HepG2 (cell line): ENCODE measurements at regions not wholly inside any gene's neighbourhood (a gene's known extent, or its start where the extent isn't known, plus 50 kb on each side); places are given as distances from the start of the nearest gene placed in this dataset.

Experiments used
- SAP130 ChIP-seq: IDR thresholded peaks from 2 replicates; pipeline ENCODE4 v1.6.1; 2016; ENCODE audit warnings: low read depth
- ZFP37 ChIP-seq: sonication (generic); formaldehyde crosslinking; IDR thresholded peaks from 2 replicates; pipeline ENCODE4 v1.4.0; 2020; ENCODE audit warnings: missing genetic modification reagents, borderline replicate concordance
- ZSCAN12 ChIP-seq: sonication (generic); formaldehyde crosslinking; IDR thresholded peaks from 2 replicates; pipeline ENCODE4 v1.9.0; 2021; ENCODE audit warnings: mild to moderate bottlenecking, missing genetic modification reagents
- TF ChIP-seq, protein P1 (sequence below), 2 experiments: sonication (generic) in 1 of 2; formaldehyde crosslinking in 1 of 2; IDR thresholded peaks; 2 replicates each; pipeline versions ENCODE4 v1.5.1 to v1.6.1; 2011 to 2020; ENCODE audit warnings: borderline replicate concordance in 1 of 2, low read depth in 1 of 2, low read length in 1 of 2, mild to moderate bottlenecking in 1 of 2, missing genetic modification reagents in 1 of 2, moderate library complexity in 1 of 2

DNA sequence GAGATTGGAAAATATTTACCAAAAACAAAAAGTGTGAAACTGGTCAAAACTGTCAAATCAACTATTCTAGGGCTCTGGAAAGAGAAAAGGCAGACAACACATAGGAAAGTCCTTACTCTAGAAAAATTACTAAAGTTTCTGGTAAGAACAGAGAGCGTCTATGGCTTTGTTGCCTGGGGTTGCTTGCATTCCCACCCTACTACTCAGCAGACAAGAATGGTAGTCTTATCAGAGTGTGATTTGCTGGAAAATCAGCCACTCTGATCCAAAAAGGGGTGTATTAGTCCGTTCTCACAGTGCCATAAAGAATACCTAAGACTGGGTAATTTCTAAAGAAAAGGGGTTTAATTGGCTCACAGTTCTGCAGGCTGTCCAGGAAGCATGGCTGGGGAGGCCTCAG lies 50.3 kb upstream of the CDH20 start (continued):
- TF ChIP-seq, protein P1, sequence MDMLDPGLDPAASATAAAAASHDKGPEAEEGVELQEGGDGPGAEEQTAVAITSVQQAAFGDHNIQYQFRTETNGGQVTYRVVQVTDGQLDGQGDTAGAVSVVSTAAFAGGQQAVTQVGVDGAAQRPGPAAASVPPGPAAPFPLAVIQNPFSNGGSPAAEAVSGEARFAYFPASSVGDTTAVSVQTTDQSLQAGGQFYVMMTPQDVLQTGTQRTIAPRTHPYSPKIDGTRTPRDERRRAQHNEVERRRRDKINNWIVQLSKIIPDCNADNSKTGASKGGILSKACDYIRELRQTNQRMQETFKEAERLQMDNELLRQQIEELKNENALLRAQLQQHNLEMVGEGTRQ (IDR thresholded peaks at IDR 0.05; ENCODE audit: low read depth, low read length): no peak
- TF ChIP-seq, protein P1 (CRISPR knock-in tag; IDR thresholded peaks at IDR 0.05; ENCODE audit: borderline replicate concordance): no peak
- no peak for TF ChIP-seq ZFP37 (CRISPR knock-in tag)
- TF ChIP-seq ZSCAN12 (CRISPR knock-in tag): no peak
- no peak for TF ChIP-seq SAP130
